ENCODE measurements at regions not wholly inside any gene's neighbourhood (a gene's known extent, or its start where the extent isn't known, plus 50 kb on each side); places are given as distances from the start of the nearest gene placed in this dataset.
A peak's percentile ranks its signal among the peaks of the same experiment; 100 is the strongest.

GRCh38 chr1:59122527-59122926 lies 174.4 kb upstream of the FGGY start:
- no peak for DNase-seq
- peaks cover 2% of the 10 kb centered on the region for H3K9me3 Mint-ChIP-seq
- no peak overlapping the region for H3K27ac Mint-ChIP-seq
- H3K36me3 Mint-ChIP-seq: no peaks in the 10 kb centered on the region
- H3K4me3 Mint-ChIP-seq: no peak overlapping the region
- H3K4me1 Mint-ChIP-seq: peaks cover 10% of the 10 kb centered on the region
- no peaks in the 10 kb centered on the region for H3K27me3 Mint-ChIP-seq

- Mint-ChIP-seq H3K4me3 (no peak overlapping the region), H3K27ac (no peak overlapping the region), H3K9me3 (peaks cover 2% of the 10 kb centered on the region), H3K36me3 (no peaks in the 10 kb centered on the region), H3K27me3 (no peaks in the 10 kb centered on the region), H3K4me1 (peaks cover 10% of the 10 kb centered on the region)
- no peak for DNase-seq
Measured at GRCh38 chr1:59123081-59123681, 173.7 kb upstream of the FGGY start.

GRCh38 chr1:59124166-59124565 lies 172.7 kb upstream of the FGGY start:
- peaks cover 2% of the 10 kb centered on the region for H3K9me3 Mint-ChIP-seq
- no peak overlapping the region for H3K27ac Mint-ChIP-seq
- no peaks in the 10 kb centered on the region for H3K36me3 Mint-ChIP-seq
- no peak for DNase-seq
- no peaks in the 10 kb centered on the region for H3K27me3 Mint-ChIP-seq
- peaks cover 10% of the 10 kb centered on the region for H3K4me1 Mint-ChIP-seq
- no peak overlapping the region for H3K4me3 Mint-ChIP-seq

- Mint-ChIP-seq H3K36me3 (no peaks in the 10 kb centered on the region), H3K4me1 (peaks cover 10% of the 10 kb centered on the region), H3K27me3 (no peaks in the 10 kb centered on the region), H3K9me3 (peaks cover 2% of the 10 kb centered on the region), H3K27ac (peak overlapping the region; percentile 12), H3K4me3 (no peak overlapping the region)
- DNase-seq: peak; percentile 23
Measured at GRCh38 chr1:59125154-59125553, 171.7 kb upstream of the FGGY start.

- H3K27ac Mint-ChIP-seq: no peak overlapping the region
- DNase-seq: no peak
- H3K4me3 Mint-ChIP-seq: no peak overlapping the region
Measured at GRCh38 chr1:59125676-59126320, 171.1 kb upstream of the FGGY start.

GRCh38 chr1:59126366-59126765 lies 170.5 kb upstream of the FGGY start:
- Mint-ChIP-seq H3K27ac (no peak overlapping the region), H3K36me3 (no peaks in the 10 kb centered on the region), H3K4me3 (no peak overlapping the region), H3K27me3 (no peaks in the 10 kb centered on the region), H3K9me3 (peaks cover 2% of the 10 kb centered on the region), H3K4me1 (peaks cover 10% of the 10 kb centered on the region)
- DNase-seq: no peak

More at GRCh38 chr1:59125676-59126320, 171.1 kb upstream of the FGGY start:
- no peaks in the 10 kb centered on the region for H3K36me3 Mint-ChIP-seq
- H3K9me3 Mint-ChIP-seq: peaks cover 2% of the 10 kb centered on the region
- H3K4me1 Mint-ChIP-seq: peaks cover 10% of the 10 kb centered on the region
- H3K27me3 Mint-ChIP-seq: no peaks in the 10 kb centered on the region

- no peak for DNase-seq
- Mint-ChIP-seq H3K4me1 (peaks cover 14% of the 10 kb centered on the region), H3K27me3 (peaks cover 3% of the 10 kb centered on the region), H3K27ac (no peak overlapping the region), H3K36me3 (no peaks in the 10 kb centered on the region), H3K9me3 (peaks cover 2% of the 10 kb centered on the region), H3K4me3 (no peak overlapping the region)
Measured at GRCh38 chr1:59128239-59128736, 168.6 kb upstream of the FGGY start.

- Mint-ChIP-seq H3K36me3 (no peaks in the 10 kb centered on the region), H3K27me3 (peaks cover 6% of the 10 kb centered on the region), H3K4me1 (peaks cover 14% of the 10 kb centered on the region), H3K27ac (no peak overlapping the region), H3K9me3 (peaks cover 2% of the 10 kb centered on the region), H3K4me3 (no peak overlapping the region)
- no peak for DNase-seq
Measured at GRCh38 chr1:59128784-59129227, 168.1 kb upstream of the FGGY start.

- Mint-ChIP-seq H3K36me3 (no peaks in the 10 kb centered on the region), H3K4me3 (no peak overlapping the region), H3K4me1 (peaks cover 9% of the 10 kb centered on the region), H3K27me3 (peaks cover 6% of the 10 kb centered on the region), H3K27ac (no peak overlapping the region), H3K9me3 (no peaks in the 10 kb centered on the region)
- no peak for DNase-seq
Measured at GRCh38 chr1:59132295-59132694, 164.6 kb upstream of the FGGY start.

GRCh38 chr1:59133997-59134396 lies 162.9 kb upstream of the FGGY start:
- DNase-seq: no peak
- H3K9me3 Mint-ChIP-seq: no peaks in the 10 kb centered on the region
- H3K27ac Mint-ChIP-seq: no peak overlapping the region
- H3K27me3 Mint-ChIP-seq: peaks cover 6% of the 10 kb centered on the region
- H3K4me3 Mint-ChIP-seq: no peak overlapping the region
- H3K36me3 Mint-ChIP-seq: no peaks in the 10 kb centered on the region
- H3K4me1 Mint-ChIP-seq: peaks cover 15% of the 10 kb centered on the region

GRCh38 chr1:59135761-59136255 lies 161.1 kb upstream of the FGGY start:
- H3K4me1 Mint-ChIP-seq: peaks cover 15% of the 10 kb centered on the region
- H3K27me3 Mint-ChIP-seq: peaks cover 6% of the 10 kb centered on the region
- H3K9me3 Mint-ChIP-seq: no peaks in the 10 kb centered on the region
- H3K36me3 Mint-ChIP-seq: no peaks in the 10 kb centered on the region
- H3K4me3 Mint-ChIP-seq: no peak overlapping the region
- no peak overlapping the region for H3K27ac Mint-ChIP-seq
- DNase-seq: no peak

- Mint-ChIP-seq H3K4me1 (peaks cover 15% of the 10 kb centered on the region), H3K4me3 (no peak overlapping the region), H3K9me3 (no peaks in the 10 kb centered on the region), H3K27me3 (peaks cover 6% of the 10 kb centered on the region), H3K36me3 (no peaks in the 10 kb centered on the region), H3K27ac (no peak overlapping the region)
- no peak for DNase-seq
Measured at GRCh38 chr1:59136541-59137275, 160.2 kb upstream of the FGGY start.

- Mint-ChIP-seq H3K36me3 (no peaks in the 10 kb centered on the region), H3K27me3 (peaks cover 6% of the 10 kb centered on the region), H3K4me1 (peaks cover 13% of the 10 kb centered on the region), H3K4me3 (no peak overlapping the region), H3K27ac (no peak overlapping the region), H3K9me3 (no peaks in the 10 kb centered on the region)
- DNase-seq: no peak
Measured at GRCh38 chr1:59137276-59137615, 159.6 kb upstream of the FGGY start.

GRCh38 chr1:59137968-59138367 lies 158.9 kb upstream of the FGGY start:
- Mint-ChIP-seq H3K27me3 (peaks cover 6% of the 10 kb centered on the region), H3K4me1 (peaks cover 16% of the 10 kb centered on the region), H3K4me3 (no peak overlapping the region), H3K27ac (no peak overlapping the region), H3K9me3 (no peaks in the 10 kb centered on the region), H3K36me3 (no peaks in the 10 kb centered on the region)
- DNase-seq: no peak

GRCh38 chr1:59138402-59138801 lies 158.5 kb upstream of the FGGY start:
- H3K36me3 Mint-ChIP-seq: no peaks in the 10 kb centered on the region
- no peak overlapping the region for H3K27ac Mint-ChIP-seq
- DNase-seq: no peak
- H3K4me1 Mint-ChIP-seq: peaks cover 16% of the 10 kb centered on the region
- H3K27me3 Mint-ChIP-seq: peaks cover 3% of the 10 kb centered on the region
- no peaks in the 10 kb centered on the region for H3K9me3 Mint-ChIP-seq
- H3K4me3 Mint-ChIP-seq: no peak overlapping the region
